ENCODE measurements at regions not wholly inside any gene's neighbourhood (a gene's known extent, or its start where the extent isn't known, plus 50 kb on each side); places are given as distances from the start of the nearest gene placed in this dataset.
"Not testable (repeated sequence)": the region's sequence is repeated elsewhere in the genome, so short reads cannot be mapped to it uniquely, and the experiment has no call there.

DNA sequence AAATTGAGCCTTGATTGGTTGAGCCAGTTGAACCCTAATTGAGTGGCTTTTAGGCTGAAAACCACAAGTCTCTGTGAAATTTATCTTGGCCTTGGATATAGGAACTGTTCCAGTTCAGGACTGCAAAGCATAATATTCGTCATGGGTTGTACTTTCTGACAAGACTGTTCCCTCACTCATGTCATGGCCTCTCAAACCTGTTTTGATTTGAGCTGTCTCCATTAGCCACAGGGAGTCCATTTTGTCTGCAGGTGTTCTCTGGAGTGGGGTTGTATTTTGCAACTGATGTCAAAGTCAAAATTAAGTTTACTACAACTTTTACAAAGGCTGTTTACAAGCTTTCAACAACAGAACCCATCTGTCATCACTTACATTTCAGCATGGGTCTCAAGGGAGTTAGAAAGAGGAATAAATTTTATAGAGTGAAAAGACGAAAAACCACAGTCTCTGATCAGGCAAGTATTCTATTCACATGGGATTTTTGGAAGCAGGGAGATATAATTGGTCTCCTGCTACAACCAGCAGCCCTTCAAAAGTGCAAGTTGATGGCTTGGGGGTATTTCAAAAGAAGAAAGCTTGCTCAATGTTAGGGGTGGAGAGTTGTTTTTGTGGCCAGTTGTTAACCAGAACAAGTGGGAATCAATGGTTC, 1716.3 kb downstream of the C4orf33 start:
- DNase-seq (ENCODE audit: low spot score) = no peak

DNA sequence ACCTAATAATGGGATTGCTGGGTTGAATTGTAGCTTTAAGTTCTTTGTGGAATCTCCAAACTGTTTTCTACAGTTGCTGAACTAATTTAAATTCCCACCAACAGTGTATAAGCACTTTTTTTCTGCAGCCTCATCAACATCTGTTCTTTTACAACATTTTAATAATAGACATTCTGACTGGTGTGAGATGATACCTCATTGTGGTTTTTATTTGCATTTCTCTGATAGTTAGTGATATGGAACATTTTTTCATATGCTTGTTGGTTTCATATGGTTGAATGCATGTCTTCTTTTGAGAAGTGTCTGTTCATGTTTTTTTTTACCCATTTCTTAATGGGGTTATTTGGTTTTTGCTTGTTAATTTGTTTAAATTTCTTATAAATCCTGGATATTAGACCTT, 1718.9 kb downstream of the C4orf33 start:
- no peak for DNase-seq (ENCODE audit: low spot score)

DNA sequence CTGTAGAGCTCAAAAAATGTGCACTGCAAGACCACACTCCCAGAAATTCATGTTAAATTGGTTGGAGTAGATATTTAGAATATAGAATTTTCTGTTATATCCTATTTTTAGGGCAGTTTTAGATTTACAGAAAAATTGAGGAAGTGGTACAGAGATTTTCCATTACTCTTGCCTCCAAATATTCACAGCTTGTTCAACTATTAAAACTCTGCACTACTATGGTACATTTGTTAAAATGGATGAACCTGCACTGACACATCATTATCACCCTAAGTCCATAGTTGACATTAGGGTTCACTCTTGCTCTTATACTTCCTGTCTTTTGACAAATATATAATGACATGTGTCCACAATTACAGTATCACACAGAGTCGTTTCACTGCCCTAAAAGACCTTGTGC, 1724.5 kb downstream of the C4orf33 start:
- DNase-seq (ENCODE audit: low spot score) = no peak

DNA sequence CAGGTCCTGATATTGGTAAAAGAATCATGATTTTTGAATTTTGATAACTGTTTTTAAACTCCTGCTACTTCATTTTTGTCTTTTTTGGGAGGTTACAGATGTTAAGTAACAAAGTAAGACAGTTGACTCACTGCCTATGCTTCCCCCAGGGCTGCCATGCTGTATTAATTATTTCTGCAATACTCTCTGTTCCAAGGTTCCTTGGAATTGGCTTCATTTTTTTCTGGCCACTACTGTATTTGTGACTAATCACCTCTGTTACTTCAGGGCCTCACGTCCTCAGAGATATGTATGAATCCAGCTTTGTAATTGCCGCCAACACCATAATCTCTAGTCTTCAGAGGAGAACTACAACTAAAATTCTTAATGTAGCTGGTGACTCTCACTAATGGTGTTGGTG, 1729.3 kb downstream of the C4orf33 start:
- DNase-seq (ENCODE audit: low spot score) = no peak

DNA sequence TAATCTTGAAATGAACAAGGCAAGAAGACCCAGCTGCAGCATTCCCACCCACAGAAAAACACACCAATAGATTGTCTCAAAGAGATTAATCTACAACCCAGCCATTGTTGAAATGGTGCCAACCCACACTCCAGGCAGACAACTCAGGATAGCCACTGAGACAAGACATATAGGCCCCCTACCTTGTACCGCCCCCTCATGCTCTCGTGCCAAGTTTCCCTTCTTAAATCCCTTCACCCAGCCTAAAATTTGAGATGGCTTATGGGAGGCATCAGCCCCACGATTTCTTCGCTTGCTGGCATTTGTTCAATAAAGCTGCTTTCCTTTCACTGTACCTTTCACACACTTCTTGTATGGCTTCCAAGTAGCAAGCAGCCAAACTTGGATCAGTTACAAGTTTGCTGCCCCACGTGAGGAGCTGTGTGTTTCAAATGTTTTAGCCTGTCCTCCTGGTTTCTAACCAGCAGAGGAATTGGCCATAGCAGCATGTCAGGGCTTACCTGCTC, 1754.1 kb downstream of the C4orf33 start:
- no peak for DNase-seq (ENCODE audit: low spot score)

DNA sequence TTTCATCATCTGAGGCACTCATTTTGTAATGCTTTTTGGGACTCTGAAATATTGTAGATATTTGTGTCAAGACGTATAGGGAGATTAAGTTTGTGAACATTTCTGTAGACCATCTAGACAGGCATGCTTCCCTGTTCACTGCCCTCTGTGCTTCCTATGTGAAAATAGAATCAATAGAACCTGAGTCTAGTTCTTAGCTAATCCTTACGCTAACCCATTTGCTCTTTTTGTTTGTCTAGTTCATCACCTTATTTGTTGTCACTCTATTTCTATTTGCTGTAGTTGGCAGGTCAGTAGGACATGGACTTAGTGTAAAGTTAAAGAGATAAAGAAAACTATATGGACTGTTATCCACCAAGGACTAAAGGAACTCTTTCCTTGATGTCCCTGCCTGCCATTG, 1755.2 kb downstream of the C4orf33 start:
- DNase-seq (ENCODE audit: low spot score) = no peak

DNA sequence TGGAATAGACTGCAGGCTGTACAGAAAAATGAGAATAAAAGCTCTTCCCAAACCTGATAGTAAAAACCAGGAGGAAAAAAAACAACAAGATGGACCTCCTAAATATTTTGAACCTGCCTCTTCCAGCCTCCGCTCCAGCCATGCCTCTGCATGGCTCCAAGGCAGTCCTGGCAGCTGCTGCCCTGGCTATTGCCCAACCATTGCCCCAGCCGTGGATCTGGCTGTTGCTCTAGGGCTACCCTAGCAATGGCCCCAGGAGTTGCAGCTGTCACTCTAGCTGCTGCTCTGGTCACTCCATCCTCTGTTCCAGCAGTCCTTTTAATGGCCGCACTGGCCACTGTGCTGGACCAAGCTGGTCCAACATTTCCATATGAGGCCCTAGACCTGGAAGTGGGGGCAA, 1756.0 kb downstream of the C4orf33 start:
- no peak for DNase-seq (ENCODE audit: low spot score)

DNA sequence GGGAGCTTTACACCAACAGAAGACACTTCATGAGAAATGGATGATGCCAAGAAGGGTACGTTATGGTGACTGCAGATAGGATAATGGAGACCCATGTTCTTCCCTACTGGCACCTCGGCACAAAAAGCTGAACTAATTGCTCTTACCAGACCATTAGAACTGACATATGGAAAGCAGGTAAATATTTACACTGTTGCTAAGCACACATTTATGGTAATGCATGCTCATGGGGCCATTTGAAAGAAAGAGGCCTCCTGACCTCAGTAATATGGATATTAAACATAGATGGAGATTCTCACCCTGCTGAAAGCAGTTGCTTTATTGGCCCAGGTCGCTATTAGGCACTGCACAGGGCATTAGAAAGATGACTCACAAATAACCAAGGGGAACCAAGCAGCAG, 1759.6 kb downstream of the C4orf33 start:
- DNase-seq (ENCODE audit: low spot score) = no peak

DNA sequence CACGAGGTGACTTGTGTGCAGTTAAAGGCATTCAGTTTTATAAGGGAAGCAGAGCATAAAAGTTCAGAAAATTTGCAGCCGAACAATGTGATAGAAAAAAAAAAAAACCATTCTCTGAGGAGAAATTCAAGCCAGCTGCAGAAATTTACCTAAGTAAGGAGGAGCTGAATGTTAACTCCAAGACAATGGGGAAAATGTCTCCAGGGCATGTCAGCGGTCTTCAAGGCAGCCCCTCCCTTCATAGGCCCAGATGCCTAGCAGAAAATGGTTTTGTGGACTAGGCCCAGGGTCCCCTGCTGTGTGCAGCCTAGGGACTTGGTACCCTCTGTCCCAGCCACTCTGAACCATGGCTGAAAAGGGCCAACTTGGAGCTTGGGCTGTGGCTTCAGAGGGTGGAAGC, 1764.0 kb downstream of the C4orf33 start:
- DNase-seq (ENCODE audit: low spot score) = no peak

DNA sequence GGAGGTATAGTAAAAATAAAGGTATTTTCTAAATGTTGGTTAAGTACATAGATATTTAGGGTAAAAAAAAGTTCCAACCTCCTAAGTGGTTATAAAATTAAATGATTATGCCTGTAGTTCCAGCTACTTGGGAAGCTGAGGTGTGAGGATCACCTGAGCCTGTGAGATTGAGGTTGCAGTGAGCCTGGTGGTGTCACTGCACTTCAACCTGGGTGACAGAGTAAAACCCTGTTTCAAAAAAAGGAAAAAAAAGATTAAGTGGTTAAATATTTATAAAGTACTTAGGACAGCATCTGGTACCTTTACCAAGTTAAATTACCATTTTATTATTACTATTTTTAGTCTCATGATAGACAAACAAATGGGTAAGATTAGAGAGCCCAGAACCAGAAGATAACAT, 1801.0 kb downstream of the C4orf33 start:
- no peak for DNase-seq (ENCODE audit: low spot score)

DNA sequence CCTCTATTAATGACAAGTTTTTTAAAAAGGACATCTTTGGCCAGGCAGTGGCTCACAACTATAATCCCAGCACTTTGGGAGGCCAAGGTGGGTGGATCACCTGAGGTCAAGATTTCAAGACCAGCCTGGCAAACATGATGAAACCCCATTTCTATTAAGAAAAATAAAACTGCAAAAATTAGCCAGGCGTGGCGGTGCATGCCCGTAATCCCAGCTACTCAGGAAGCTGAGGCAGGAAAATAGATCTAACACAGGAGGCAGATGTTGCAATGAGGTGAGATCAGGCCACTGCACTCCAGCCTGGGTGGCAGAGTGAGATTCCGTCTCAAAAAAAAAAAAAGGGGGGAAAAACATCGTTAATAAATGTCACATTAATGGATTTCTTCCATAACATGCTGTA, 1805.4 kb downstream of the C4orf33 start:
- DNase-seq (ENCODE audit: low spot score) = no peak

DNA sequence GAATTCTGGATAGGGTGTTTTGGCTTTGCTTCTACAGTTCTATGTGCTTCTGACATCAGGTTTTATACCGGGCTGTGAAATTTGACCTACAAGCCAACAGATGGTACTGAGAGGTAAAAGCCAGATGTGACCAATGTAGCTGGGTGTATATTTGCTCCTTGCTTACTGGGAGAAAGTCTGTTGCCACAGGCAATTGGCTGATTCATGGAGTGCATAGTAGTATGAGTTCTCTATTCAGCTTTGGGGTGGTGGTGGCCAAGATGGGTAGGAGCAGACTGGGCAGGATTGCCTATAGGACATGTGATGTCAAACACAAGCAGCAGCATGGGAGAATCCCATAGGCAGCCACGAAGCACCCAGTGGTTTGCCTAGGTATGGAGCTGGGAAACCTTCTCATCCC, 1827.0 kb downstream of the C4orf33 start:
- DNase-seq (ENCODE audit: low spot score) = no peak

DNA sequence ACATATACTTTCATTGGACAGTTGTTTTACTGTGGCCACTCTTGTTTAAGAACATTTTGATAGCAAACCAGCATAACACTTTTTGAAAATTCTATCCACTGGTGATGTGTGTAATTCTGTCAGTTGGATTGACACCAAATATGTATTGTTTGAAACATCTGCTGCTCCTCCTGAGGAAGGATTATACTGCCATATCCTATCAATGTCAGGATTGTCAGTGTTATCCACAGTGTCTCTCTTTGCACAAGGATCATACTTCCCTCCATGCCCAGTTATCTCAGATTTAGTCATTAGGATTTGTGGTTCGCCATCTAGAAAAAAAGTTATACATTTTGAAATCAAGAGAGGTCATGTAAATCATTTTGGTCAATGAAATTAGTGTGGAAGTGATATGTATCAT, 1859.6 kb downstream of the C4orf33 start:
- no peak for DNase-seq (ENCODE audit: low spot score)

DNA sequence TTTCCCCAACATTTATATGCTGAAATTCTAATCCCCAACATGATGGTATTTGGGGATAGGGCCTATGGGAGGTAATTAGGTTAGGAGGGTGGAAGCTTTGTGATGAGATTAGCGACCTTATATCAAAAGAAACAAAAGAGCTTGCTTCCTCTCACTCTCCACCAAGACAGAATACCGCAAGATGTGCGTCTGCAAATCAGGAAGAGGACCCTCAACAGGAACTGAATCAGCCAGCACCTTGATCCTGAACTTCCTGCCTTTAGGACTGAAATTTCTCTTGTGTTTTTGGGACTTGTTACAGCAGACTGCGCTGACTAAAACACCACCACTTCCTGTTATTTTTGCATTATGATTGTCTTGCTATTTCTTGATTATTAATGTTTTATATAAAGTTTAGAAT, 1889.4 kb downstream of the C4orf33 start:
- no peak for DNase-seq (ENCODE audit: low spot score)

DNA sequence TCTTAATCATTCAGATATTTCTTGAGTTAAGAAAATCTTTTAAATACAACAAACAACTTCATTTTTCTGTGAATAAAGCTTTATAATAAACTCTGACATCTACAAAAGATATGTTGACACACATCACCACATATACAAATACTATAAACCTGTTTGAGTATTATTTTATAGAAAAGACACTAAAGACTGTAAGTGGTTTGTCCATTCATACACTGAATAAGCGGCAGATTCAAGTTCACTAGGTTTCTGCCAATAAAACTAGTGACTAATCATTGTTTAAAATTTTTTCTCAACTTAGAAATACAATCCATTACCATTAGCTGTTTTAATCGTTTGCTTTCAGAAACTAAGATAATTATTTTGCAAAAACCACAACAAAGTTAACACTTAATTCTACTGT, 1900.0 kb downstream of the C4orf33 start:
- no peak for DNase-seq (ENCODE audit: low spot score)

DNA sequence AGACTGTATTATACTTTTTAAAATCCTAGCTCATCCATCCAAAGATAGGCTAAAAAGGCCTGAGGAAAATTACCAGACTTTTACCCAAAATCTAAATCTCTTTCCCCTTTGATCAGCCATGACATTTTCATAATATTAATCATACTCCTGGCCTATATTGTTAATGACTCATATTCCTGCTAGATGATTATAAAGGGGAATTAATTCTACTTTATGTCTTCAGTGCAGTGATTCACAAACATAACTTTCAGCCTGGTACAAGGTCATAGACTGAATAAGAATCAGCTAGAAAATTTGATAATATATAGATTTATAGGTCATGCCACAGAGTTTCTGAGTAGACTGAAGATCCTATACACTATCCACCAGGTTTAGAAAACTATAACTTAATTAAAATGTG, 1905.4 kb downstream of the C4orf33 start:
- no peak for DNase-seq (ENCODE audit: low spot score)

DNA sequence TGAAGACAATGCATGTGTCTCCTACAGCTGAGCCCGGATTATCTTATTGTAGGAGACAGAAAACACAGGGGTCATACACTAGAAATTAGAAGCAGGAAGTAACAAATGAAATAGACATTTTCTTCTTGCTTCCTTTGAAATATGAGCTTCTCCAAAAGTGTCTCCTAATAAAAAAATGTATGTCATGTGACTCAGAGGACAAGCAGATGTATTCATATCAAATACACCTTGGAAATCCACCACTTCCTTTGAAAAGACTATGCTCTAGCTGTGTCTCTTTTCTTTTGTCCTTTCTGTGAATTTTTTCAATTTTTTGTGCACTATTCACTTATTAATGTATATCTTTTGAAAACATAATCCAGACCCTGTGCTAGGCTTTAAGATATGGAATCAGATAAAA, 1906.2 kb downstream of the C4orf33 start:
- no peak for DNase-seq (ENCODE audit: low spot score)

DNA sequence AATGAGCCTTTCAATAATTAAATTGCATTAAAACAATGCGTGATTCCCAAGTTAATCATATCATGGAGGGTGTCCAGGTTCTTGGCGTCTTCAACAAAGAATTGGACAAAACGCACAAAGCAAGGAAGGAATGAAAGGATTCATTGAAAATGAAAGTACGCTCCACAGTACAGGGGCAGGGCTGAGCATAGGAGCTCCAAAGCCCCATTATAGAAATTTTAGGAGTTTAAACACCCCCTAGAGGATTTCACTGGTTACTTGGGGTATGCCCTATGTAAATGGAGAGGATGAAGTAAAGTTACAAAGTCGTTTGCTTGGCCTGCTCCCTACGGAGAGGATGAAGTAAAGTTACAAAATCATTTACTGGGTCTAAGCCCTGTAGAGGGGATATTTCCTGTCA, 1910.4 kb downstream of the C4orf33 start:
- DNase-seq (ENCODE audit: low spot score) = no peak

DNA sequence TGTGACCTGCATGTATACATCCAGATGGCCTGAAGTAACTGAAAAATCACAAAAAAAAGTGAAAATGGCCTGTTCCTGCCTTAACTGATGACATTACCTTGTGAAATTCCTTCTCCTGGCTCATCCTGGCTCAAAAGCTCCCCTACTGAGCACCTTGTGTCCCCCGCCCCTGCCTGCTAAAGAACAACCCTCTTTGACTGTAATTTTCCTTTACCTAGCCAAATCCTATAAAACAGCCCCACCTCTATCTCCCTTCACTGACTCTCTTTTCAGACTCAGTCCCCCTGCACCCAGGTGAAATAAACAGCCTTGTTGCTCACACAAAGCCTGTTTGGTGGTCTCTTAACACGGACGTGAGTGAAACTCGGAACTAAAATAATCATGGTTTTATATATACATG, 1916.0 kb downstream of the C4orf33 start:
- not testable (repeated sequence) for DNase-seq (ENCODE audit: low spot score)

DNA sequence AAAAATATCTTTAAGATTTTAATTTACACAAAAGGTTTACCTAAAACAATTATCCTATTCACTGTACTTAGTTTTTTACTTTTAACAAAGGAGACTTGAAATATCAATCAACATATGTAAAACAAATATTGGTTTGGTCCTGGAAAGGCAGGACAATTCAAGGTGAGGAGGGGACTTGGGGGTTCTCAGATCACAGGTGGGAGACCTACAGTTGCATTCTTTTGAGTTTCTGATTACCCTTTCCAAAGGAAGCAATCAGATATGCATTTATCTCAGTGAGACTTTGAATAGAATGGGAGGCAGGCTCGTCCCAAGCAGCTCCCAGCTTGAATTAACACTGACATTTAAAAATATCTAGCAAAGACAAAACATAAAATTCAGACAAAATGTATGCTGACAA, 1917.3 kb downstream of the C4orf33 start:
- no peak for DNase-seq (ENCODE audit: low spot score)

DNA sequence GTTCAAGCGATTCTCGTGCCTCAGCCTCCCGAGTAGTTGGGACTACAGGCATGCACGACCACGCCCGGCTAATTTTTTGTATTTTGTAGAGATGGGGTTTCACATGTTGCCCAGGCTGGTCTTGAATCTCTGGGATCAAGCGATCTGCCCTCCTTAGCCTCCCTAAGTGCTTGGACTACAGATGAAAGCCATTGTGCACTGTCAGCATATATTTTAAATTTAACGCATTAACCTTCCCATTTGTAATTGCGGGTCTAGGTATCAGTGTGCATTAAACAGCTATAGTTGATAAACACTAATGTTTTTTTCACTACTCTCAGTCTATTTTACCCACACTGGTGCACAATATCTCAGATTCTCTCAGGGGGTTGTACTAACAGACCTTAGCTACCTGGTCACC, 1930.8 kb downstream of the C4orf33 start:
- DNase-seq (ENCODE audit: low spot score) = no peak

DNA sequence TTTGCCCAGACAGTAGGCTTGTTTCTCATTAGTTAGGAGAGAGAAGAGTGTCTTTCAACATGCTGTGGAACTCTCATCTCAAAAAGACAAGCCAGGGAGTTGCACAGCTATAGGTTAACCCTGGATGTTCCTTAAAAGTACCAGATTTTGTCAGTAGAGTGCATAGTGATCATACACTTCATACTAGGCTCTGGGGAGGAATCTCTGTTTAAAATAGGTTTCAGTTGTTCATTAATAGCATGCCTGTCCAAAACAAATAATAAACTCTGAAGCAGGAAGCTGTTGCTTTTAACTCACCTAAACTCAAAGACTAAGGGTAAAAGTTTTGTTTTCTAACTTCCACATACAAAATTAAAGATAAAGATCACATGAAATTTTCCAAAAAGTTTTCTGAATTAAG, 1948.4 kb downstream of the C4orf33 start:
- no peak for DNase-seq (ENCODE audit: low spot score)

DNA sequence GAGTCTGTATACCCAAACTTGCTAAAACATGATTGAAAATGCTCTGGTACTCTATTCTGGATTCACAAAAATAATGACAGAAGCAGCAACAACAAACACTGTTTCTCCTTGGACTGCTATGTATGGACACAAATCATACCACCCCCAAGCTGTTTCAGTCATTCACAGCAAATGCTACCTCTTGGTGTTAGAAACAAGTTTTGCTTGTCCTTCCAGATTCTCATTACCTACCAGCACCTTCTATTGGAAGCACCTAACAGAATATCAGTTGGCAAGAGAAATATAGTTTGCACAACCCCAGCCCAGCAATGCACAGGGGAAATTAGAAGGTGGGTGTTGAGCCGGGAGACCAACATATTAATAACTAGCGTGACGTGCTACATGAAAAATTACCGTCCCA, 1950.9 kb downstream of the C4orf33 start:
- no peak for DNase-seq (ENCODE audit: low spot score)

DNA sequence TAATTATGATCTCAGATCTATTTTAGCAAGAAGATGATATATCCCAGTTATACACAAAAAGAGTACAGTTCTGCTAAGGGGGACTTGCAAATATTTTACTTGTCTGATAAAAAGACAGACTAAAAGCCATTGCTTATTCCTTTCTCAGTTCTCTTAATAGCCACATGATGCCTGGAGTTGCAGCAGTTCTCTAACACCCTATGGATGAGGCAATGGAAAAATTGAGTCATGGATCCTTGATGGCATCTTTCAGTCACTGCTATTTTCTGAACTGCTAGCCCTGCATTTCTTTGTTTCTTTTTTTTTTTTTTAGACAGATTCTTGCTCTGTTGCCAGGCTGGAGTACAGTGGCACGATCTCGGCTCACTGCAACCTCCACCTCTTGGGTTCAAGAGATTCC, 1956.7 kb downstream of the C4orf33 start:
- DNase-seq (ENCODE audit: low spot score) = no peak
